GM21360 (cell line): ENCODE measurements at regions not wholly inside any gene's neighbourhood (a gene's known extent, or its start where the extent isn't known, plus 50 kb on each side); places are given as distances from the start of the nearest gene placed in this dataset.

Experiments
- ATAC-seq: cut with Tn5 transposase; IDR thresholded peaks from one replicate; pipeline ENCODE4 v1.9.1; 2021; ENCODE audit warnings: mild to moderate bottlenecking, moderate library complexity; ENCODE audit not compliant: unreplicated experiment

DNA sequence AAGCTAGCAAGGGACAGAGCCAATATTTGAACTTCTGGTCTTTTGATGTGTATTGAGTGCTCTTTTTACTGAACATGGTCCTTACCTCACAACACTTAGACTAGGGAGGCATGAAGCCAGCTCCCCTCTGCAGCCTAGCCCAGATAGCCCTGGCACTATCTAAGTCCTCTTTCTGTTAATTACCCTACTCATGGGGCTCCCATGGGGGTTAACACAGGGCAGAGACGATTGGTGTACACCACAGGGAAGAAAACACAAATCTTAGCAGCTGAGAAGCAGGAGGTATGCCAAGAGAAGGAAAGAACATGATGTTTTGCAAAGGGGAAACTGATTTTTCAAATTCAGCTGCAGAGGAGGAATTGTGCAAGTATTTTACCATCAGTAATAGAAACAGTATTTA, 383.8 kb downstream of the TMEM232 start:
- no peak for ATAC-seq

DNA sequence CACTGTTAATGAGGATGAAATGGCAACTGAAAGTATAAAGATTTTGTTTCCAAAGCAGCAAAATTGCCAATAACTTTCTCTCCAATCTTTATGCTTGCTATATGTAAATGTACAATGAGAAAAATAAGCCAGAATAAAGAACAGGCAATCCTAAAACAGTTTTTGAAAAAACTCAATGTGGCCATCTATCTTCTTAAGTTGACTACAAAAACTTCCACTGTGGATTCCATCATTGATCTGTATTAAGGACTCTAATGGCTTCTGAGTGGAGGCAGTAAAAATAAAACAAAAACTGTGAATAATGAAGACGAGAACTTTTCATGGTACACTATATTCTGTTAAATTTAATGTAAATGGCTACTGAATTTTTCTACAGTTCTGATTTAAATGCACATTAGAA, 382.9 kb downstream of the TMEM232 start:
- no peak for ATAC-seq

- no peak for ATAC-seq
Measured at GRCh38 chr5:110345623-110346022, 380.8 kb downstream of the TMEM232 start.

DNA sequence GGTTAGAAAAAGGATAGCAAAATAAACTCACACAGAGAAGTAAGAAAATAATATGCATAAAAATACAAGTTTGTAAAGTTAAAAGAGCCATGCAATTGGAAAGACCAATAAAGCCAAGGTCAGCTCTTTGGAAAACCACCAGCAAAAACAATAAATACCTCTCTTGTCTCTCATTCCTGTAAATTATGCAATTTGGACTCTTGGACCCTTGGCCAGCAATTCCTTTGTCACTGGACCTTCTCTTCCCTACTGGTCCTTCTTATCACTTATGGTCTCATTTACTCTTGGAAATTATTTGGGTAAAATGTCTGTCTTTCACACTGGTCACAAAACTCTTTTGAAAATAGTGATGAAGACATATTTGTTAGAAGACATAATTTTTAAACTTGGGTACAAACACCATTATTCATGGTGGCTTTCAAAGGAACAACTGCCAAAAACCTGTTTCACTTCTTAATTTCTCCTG, 379.5 kb downstream of the TMEM232 start:
- ATAC-seq: no peak

GRCh38 chr5:110347781-110348180, 378.7 kb downstream of the TMEM232 start:
- ATAC-seq: no peak

GRCh38 chr5:110351430-110351829, 375.0 kb downstream of the TMEM232 start:
- ATAC-seq: no peak

- no peak for ATAC-seq
Measured at GRCh38 chr5:110354311-110354710, 372.2 kb downstream of the TMEM232 start.

DNA sequence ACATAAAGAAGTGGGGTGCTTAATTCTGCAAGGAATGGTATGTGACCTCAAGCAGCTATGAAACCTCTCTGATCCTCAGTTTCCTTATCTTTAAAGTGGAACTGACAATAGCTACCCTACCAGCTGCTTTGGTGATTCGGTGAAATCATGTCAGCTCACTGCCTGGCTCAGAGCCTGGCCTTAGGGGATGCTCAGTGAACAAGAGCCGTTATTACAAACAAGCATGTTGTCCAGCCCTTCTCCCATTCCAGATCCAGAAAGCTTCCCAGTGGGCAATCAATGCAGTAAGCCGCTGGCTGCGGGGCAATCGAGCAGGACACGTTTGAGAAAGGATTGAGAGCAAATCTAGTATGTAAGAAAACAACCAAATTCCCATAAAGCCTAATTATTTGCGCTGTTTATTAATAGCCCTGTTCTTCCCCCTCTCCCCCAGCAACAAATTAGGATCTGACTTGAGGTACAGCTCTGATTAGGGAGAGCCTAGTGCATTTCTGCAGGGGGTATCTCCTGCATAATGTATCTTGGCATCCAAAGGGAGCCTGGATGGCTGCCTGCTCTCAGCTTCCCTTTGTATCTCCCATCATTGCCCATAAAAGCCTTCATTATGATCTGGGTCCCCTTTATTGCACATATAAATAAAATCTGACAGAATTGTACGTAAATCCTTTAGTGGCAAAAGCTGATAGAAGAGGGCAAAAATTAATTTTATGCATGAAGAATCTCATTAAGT, 371.4 kb downstream of the TMEM232 start:
- ATAC-seq: no peak

DNA sequence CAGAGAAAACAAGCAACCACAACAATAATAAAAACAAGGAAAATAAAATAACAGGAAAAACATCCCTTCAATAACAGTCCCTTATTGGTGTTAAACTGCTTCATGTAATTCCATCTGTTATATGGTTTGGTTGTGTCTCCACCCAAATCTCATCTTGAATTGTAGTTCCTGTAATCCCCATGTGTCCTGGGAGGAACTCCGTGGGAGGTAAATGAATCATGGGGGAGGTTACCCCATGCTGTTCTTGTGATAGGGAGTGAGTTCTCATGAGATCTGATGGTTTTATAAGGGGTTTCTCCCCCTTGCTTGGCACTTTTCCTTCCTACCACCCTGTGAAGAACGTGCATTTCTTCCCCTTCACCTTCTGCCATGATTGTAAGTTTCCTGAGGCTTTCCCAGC, 369.8 kb downstream of the TMEM232 start:
- no peak for ATAC-seq

- no peak for ATAC-seq
Measured at GRCh38 chr5:110359221-110359620, 367.2 kb downstream of the TMEM232 start.

DNA sequence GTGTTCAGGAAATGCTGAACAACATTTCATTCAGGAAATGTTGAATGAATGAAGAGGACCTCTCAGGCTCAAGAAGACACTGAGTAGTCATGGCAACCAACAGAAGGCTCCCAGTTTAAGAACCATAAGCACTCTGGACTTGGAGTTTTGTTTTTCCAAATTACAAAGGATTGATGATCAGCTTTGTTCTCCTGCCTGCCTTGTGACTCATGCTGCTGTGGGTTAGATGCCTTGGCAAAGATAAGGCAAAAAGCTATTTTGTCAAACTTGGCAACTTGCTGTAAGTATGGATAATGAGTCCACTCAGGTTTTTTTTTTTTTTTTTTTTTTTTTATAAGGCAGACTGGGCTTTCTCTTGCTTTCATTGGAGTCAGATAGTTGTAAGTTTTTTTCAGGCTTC, 365.0 kb downstream of the TMEM232 start:
- no peak for ATAC-seq

DNA sequence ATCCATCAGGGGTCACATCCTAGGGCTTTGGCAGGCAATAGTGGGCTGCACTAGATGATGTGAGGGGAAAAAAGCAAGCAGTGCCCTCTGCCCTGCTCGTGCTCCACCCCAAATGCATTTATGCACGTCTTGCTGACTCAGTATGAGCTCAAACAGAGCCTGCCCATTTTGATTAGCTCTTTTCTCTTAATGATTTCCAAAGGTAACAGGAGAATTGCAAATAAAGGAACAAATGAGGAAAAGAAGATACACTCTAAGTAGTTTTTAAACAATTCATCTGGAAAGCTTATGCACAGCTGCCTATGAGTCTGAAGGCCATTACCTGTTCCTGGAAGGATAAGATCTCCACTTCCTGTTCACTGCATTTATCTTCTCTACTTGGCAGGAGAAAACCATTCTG, 364.2 kb downstream of the TMEM232 start:
- no peak for ATAC-seq

DNA sequence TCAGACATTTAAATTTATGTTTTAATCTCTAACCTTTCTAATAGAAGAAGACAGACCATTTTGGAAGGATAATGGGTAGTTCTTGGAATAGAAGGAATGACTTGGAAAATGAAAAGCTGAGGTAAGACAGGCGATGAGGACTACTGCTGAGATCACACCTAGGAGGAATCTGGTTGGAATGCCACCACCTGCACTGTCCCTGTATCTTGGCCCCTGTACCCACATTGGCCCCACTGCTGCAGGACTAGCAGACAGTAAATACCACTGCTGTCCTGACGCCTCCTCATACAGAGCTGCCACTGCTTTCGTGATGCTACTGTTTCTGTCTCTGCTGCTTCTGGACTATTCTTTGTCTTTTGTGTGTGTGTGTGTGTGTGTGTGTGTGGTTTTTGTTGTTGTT, 359.8 kb downstream of the TMEM232 start:
- no peak for ATAC-seq
